ENCODE measurements at regions not wholly inside any gene's neighbourhood (a gene's known extent, or its start where the extent isn't known, plus 50 kb on each side); places are given as distances from the start of the nearest gene placed in this dataset.
A peak's percentile ranks its signal among the peaks of the same experiment; 100 is the strongest.
"Not testable (repeated sequence)": the region's sequence is repeated elsewhere in the genome, so short reads cannot be mapped to it uniquely, and the experiment has no call there.

- DNase-seq (ENCODE audit: extremely low read depth in 1 of 11, low read depth in 9 of 11, low spot score in 4 of 11) = peak in 1 of 11 donors; percentile 64
Observed at GRCh38 chr10:33489501-33490176, 155.2 kb upstream of the NRP1 start.

DNA sequence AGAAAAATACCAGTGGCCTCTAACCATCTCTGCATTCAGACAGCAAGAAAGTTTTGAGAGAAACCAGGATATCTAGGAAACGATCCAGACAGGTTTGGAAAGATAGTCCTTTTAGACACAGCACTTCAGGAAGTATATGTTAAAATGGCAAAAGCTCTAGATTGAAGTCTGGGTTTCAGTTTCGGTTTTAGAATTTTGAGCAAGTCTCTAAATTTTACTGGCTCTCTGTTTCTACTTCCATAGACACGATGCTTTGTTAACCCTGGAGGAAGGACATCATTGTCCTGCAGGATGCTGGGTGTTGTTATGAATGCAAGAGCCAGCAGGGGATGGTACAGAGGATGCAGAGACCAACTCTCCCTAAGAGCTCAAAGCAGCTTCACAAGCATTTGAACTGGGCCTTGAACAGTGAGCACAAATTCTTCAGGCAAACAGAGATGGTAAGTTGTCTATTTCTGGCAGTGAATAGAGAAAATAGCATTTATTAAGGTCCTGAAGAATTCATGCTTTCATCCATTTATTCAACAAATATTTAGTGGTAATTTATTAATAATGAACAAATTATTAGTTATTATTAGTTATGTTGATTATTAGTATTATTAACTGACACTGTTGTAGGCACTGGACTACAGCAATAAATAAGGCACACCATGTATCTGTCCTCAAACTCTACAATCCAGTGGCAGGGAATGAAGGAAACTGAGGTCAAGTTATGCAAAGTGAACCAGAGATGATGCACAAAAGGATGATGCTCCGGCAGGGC lies 152.7 kb upstream of the NRP1 start:
- no peak for DNase-seq (ENCODE audit: extremely low read depth in 1 of 11, low read depth in 9 of 11, low spot score in 4 of 11)

DNA sequence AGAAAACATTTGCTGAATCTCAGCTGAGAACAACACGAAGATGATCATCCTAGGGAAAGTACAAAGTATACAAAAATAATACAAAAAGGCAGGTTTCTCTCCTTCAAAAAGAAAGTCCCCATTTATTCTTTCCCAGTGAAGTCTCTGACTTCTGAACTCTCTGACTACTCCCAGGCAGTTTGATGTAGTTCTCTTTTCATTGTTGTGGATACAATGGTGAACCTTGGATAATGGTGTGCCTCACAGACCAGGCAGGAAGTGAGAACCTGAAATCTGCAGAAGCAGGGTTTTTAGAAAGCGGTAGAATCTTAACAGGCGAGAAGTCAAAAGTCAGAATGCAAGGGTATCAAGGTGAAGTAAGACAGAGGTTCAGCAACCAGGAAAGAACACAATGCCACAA lies 150.8 kb upstream of the NRP1 start:
- no peak for DNase-seq (ENCODE audit: extremely low read depth in 1 of 11, low read depth in 9 of 11, low spot score in 4 of 11)

DNA sequence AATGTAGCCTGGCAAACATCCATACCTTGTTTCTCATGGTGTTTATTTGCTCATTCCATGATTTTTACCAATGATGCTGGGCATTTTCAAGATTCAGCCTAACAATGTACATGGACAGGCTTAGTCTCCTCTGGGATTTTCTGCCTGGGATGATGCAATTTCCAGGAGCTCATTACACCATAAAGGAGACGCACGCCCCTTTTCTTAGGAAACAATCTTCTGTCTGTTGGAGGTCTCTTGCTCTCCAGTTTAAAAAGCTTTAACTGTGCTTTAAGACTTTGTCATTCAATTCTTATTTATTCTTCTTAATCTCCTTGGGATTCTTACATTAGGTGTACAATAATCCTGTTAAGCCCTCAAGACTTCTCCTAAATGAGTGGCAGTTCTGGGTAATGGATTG lies 150.3 kb upstream of the NRP1 start:
- no peak for DNase-seq (ENCODE audit: extremely low read depth in 1 of 11, low read depth in 9 of 11, low spot score in 4 of 11)

GRCh38 chr10:33483816-33484190 lies 149.3 kb upstream of the NRP1 start:
- DNase-seq (ENCODE audit: extremely low read depth in 1 of 11, low read depth in 9 of 11, low spot score in 4 of 11) = no peak

- no peak for DNase-seq (ENCODE audit: extremely low read depth in 1 of 11, low read depth in 9 of 11, low spot score in 4 of 11)
Observed at GRCh38 chr10:33483124-33483815, 148.8 kb upstream of the NRP1 start.

DNA sequence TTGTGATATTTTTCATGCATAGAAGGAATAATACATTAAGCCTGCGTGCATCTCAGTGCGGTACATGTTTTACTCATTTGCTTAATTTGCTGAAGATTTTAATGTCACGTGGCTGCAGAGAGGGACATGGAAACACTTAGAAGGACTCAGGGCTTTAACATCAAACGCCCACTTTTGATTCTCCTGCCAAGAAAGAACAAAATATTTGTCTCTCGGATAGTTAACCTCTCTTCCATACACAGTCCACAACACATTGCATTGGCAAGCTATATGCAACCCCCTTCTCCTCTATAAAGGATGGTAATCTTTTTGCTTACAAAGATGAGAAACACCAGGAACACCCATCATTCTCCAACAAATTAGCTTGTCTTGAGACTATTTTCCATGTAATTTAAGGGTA lies 148.0 kb upstream of the NRP1 start:
- no peak for DNase-seq (ENCODE audit: extremely low read depth in 1 of 11, low read depth in 9 of 11, low spot score in 4 of 11)

DNA sequence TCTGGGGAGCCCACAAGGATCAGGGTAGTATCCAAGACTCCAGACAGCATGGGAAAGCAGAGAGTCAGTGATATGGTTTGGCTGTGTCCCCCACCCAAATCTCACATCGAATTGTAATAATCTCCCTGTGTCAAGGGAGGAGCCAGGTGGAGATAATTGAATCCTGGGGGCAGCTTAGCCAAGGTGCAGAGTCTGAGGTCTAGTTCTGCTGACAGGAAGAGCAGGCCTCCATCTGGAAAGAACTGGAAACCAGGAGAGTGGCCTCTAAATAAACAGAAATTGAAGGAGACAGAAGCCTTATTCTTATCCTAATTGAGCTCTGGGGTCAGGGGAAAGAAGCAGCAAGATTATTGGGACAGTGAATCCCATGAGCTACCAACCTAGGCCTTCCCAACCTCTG lies 146.7 kb upstream of the NRP1 start:
- no peak for DNase-seq (ENCODE audit: extremely low read depth in 1 of 11, low read depth in 9 of 11, low spot score in 4 of 11)

DNA sequence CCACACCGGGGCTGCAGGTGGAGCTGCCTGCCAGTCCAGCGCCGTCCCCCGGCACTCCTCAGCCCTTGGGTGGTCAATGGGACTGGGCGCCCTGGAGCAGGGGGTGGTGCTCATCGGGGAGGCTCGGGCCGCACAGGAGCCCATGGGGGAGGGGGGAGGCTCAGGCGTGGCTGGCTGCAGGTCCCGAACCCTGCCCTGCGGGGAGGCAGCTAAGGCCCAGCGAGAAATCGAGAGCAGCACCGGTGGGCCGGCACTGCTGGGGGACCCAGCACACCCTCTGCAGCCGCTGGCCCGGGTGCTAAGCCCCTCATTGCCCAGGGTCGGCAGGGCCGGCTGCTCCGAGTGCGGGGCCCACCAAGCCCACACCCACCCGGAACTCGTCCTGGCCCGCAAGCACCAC lies 145.9 kb upstream of the NRP1 start:
- not testable (repeated sequence) for DNase-seq (ENCODE audit: extremely low read depth in 1 of 11, low read depth in 9 of 11, low spot score in 4 of 11)

- DNase-seq (ENCODE audit: extremely low read depth in 1 of 11, low read depth in 9 of 11, low spot score in 4 of 11) = no peak
Observed at GRCh38 chr10:33478675-33479125, 144.2 kb upstream of the NRP1 start.

- DNase-seq (ENCODE audit: extremely low read depth in 1 of 11, low read depth in 9 of 11, low spot score in 4 of 11) = no peak
Observed at GRCh38 chr10:33478089-33478674, 143.7 kb upstream of the NRP1 start.

DNA sequence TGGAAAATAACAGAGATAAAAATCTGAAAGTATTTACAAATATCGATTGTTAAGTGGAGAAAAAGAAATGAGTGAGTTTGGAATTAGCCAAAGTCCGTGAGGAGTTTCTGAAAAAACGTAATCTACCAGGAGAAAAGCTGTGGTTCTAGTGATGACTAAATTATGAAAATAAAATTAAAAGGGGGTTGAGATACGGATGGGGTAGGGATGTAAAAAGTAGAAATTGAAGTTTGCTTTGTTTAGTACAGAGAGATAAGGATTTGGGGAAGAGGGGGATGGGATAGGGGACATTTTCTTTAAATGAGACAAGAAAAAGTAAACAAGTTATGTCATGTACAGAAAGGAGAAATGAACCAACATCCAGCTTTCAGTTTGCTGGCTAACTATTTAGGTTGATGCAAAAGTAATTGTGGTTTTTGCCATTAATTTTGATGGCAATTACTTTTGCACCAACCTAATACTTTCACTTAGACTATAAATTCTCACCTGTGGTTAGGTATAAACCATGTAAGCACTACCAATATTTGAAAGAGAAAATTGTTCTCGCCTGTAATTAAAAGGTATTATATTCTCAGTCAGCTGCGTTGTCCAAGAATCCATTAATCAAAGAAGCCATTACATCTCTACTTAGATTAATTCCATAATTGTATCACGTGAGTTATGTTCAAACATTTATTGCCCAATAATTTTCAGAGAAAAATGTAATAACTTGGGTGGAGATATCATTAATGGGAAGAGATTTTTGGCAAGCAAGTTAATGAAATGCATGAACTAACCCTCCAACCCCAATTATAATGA lies 143.0 kb upstream of the NRP1 start:
- DNase-seq (ENCODE audit: extremely low read depth in 1 of 11, low read depth in 9 of 11, low spot score in 4 of 11) = no peak

GRCh38 chr10:33476757-33477273 lies 142.3 kb upstream of the NRP1 start:
- DNase-seq (ENCODE audit: extremely low read depth in 1 of 11, low read depth in 9 of 11, low spot score in 4 of 11) = no peak

DNA sequence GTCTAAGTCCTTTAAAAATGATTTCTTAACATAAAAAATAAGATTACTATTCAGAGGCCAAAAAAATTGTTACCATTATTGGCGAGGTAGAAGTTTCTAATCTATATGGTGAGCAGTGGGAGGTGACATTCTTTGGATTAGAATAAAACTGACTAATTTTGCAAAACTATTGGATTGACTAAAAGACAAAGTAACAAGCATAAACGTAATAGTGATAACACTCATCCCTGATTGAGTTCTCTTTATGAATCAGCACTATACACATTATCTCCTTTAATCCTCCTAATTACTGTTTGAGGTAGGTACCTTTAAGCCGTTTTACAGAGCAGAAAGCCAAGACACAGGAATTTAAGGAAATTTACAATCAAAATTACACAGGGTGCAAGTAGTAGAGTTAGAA lies 139.2 kb upstream of the NRP1 start:
- DNase-seq (ENCODE audit: extremely low read depth in 1 of 11, low read depth in 9 of 11, low spot score in 4 of 11) = no peak

DNA sequence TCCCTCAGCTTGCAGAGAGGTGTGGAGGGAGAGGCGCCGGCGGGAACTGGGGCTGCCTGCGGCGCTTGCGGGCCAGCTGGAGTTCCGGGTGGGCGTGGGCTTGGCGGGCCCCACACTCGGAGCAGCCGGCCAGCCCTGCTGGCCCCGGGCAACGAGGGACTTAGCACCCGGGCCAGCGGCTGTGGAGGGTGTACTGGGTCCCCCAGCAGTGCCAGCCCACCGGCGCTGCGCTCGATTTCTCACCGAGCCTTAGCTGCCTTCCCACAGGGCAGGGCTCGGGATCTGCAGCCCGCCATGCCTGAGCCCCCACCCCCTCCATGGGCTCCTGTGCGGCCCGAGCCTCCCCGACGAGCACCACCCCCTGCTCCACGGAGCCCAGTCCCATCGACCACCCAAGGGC lies 133.5 kb upstream of the NRP1 start:
- DNase-seq (ENCODE audit: extremely low read depth in 1 of 11, low read depth in 9 of 11, low spot score in 4 of 11) = not testable (repeated sequence)

- no peak for DNase-seq (ENCODE audit: extremely low read depth in 1 of 11, low read depth in 9 of 11, low spot score in 4 of 11)
Observed at GRCh38 chr10:33465747-33466146, 131.3 kb upstream of the NRP1 start.

DNA sequence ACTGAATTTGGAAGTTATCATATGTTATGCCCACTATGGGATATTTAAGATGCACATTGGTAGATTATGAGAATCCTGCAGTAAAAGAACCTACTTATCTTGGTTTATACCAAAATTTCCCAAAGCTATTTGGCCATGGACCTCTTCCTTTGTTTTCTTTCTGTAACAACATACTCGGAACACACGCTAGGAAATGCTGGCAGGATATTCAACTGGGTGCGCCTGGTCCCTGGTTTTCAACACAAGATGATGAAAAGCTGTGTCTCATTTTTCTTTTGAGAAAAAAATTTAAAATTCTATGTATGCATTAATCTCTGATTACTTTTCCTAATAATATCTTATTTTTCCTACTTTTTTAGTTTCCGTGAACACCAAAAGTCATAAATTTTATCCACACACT lies 128.5 kb upstream of the NRP1 start:
- DNase-seq (ENCODE audit: extremely low read depth in 1 of 11, low read depth in 9 of 11, low spot score in 4 of 11) = no peak

DNA sequence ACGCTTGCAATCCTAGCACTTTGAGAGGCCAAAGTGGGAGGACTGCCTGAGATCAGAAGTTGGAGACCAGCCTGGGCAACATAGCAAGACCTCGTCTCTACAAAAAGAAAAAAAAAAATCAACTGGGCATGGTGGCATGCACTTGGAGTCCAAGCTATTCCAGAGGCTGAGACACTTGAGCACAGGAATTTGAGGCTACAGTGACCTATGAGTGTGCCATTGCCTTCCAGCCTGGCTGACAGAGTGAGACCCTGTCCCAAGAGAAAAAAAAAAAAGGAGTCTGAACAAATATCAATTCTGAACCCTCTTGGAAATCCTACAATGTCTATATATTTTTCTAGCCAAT lies 126.8 kb upstream of the NRP1 start:
- no peak for DNase-seq (ENCODE audit: extremely low read depth in 1 of 11, low read depth in 9 of 11, low spot score in 4 of 11)

Data from renal cortex interstitium (tissue), 11 donors.